ENCODE measurements at regions not wholly inside any gene's neighbourhood (a gene's known extent, or its start where the extent isn't known, plus 50 kb on each side); places are given as distances from the start of the nearest gene placed in this dataset.

GRCh38 chr6:147793871-147794643 lies 285.6 kb downstream of the SAMD5 start:
- Histone ChIP-seq H3K4me1 (ENCODE audit: control insufficient read depth in 2 of 2, insufficient read depth in 2 of 2, low read length in 2 of 2) (no peaks in the 10 kb centered on the region), H3K9ac (ENCODE audit: low read depth in 1 of 2, low read length in 2 of 2) (no peak overlapping the region), H3K4me3 (ENCODE audit: low read length in 2 of 2) (no peak overlapping the region), H3K27ac (ENCODE audit: low read depth in 2 of 2, low read length in 2 of 2) (no peak overlapping the region), H3K9me3 (ENCODE audit: control insufficient read depth in 2 of 2, low read length in 2 of 2) (no peaks in the 10 kb centered on the region), H3K27me3 (ENCODE audit: control insufficient read depth in 2 of 2, insufficient read depth in 2 of 2, low read length in 2 of 2) (no peaks in the 10 kb centered on the region), H3K36me3 (ENCODE audit: control insufficient read depth in 2 of 2, insufficient read depth in 2 of 2, low read length in 2 of 2) (no peaks in the 10 kb centered on the region)

GRCh38 chr6:147802459-147802858 lies 294.0 kb downstream of the SAMD5 start:
- no peaks in the 10 kb centered on the region for H3K27me3 ChIP-seq (ENCODE audit: control insufficient read depth in 2 of 2, insufficient read depth in 2 of 2, low read length in 2 of 2)
- H3K4me1 ChIP-seq (ENCODE audit: control insufficient read depth in 2 of 2, insufficient read depth in 2 of 2, low read length in 2 of 2): peaks cover 0 to 2% of the 10 kb centered on the region in 2 donors
- H3K4me3 ChIP-seq (ENCODE audit: low read length in 2 of 2): no peak overlapping the region
- no peak overlapping the region for H3K27ac ChIP-seq (ENCODE audit: low read depth in 2 of 2, low read length in 2 of 2)
- H3K36me3 ChIP-seq (ENCODE audit: control insufficient read depth in 2 of 2, insufficient read depth in 2 of 2, low read length in 2 of 2): no peaks in the 10 kb centered on the region
- H3K9me3 ChIP-seq (ENCODE audit: control insufficient read depth in 2 of 2, low read length in 2 of 2): peaks cover 0 to 4% of the 10 kb centered on the region in 2 donors
- no peak overlapping the region for H3K9ac ChIP-seq (ENCODE audit: low read depth in 1 of 2, low read length in 2 of 2)

GRCh38 chr6:147805155-147805554 lies 296.7 kb downstream of the SAMD5 start:
- no peak overlapping the region for H3K4me3 ChIP-seq (ENCODE audit: low read length in 2 of 2)
- H3K27me3 ChIP-seq (ENCODE audit: control insufficient read depth in 2 of 2, insufficient read depth in 2 of 2, low read length in 2 of 2): no peaks in the 10 kb centered on the region

GRCh38 chr6:147806697-147807096 lies 298.2 kb downstream of the SAMD5 start:
- no peak overlapping the region for H3K9ac ChIP-seq (ENCODE audit: low read depth in 1 of 2, low read length in 2 of 2)
- H3K4me3 ChIP-seq (ENCODE audit: low read length in 2 of 2): no peak overlapping the region
- H3K27me3 ChIP-seq (ENCODE audit: control insufficient read depth in 2 of 2, insufficient read depth in 2 of 2, low read length in 2 of 2): no peaks in the 10 kb centered on the region
- no peak overlapping the region for H3K27ac ChIP-seq (ENCODE audit: low read depth in 2 of 2, low read length in 2 of 2)
- peaks cover 0 to 4% of the 10 kb centered on the region in 2 donors for H3K9me3 ChIP-seq (ENCODE audit: control insufficient read depth in 2 of 2, low read length in 2 of 2)
- H3K36me3 ChIP-seq (ENCODE audit: control insufficient read depth in 2 of 2, insufficient read depth in 2 of 2, low read length in 2 of 2): no peaks in the 10 kb centered on the region
- peaks cover 0 to 2% of the 10 kb centered on the region in 2 donors for H3K4me1 ChIP-seq (ENCODE audit: control insufficient read depth in 2 of 2, insufficient read depth in 2 of 2, low read length in 2 of 2)

More at GRCh38 chr6:147805155-147805554, 296.7 kb downstream of the SAMD5 start:
- peaks cover 0 to 2% of the 10 kb centered on the region in 2 donors for H3K4me1 ChIP-seq (ENCODE audit: control insufficient read depth in 2 of 2, insufficient read depth in 2 of 2, low read length in 2 of 2)
- H3K36me3 ChIP-seq (ENCODE audit: control insufficient read depth in 2 of 2, insufficient read depth in 2 of 2, low read length in 2 of 2): no peaks in the 10 kb centered on the region
- no peak overlapping the region for H3K9ac ChIP-seq (ENCODE audit: low read depth in 1 of 2, low read length in 2 of 2)
- H3K9me3 ChIP-seq (ENCODE audit: control insufficient read depth in 2 of 2, low read length in 2 of 2): peaks cover 0 to 4% of the 10 kb centered on the region in 2 donors
- H3K27ac ChIP-seq (ENCODE audit: low read depth in 2 of 2, low read length in 2 of 2): no peak overlapping the region

- H3K4me1 ChIP-seq (ENCODE audit: control insufficient read depth in 2 of 2, insufficient read depth in 2 of 2, low read length in 2 of 2): peaks cover 0 to 2% of the 10 kb centered on the region in 2 donors
Measured at GRCh38 chr6:147808640-147809039, 300.1 kb downstream of the SAMD5 start.

GRCh38 chr6:147811913-147812629 lies 303.6 kb downstream of the SAMD5 start:
- no peak overlapping the region for H3K9ac ChIP-seq (ENCODE audit: low read depth in 1 of 2, low read length in 2 of 2)

More at GRCh38 chr6:147808640-147809039, 300.1 kb downstream of the SAMD5 start:
- H3K27me3 ChIP-seq (ENCODE audit: control insufficient read depth in 2 of 2, insufficient read depth in 2 of 2, low read length in 2 of 2): no peaks in the 10 kb centered on the region
- no peak overlapping the region for H3K4me3 ChIP-seq (ENCODE audit: low read length in 2 of 2)
- peaks cover 0 to 4% of the 10 kb centered on the region in 2 donors for H3K9me3 ChIP-seq (ENCODE audit: control insufficient read depth in 2 of 2, low read length in 2 of 2)
- H3K36me3 ChIP-seq (ENCODE audit: control insufficient read depth in 2 of 2, insufficient read depth in 2 of 2, low read length in 2 of 2): no peaks in the 10 kb centered on the region
- no peak overlapping the region for H3K27ac ChIP-seq (ENCODE audit: low read depth in 2 of 2, low read length in 2 of 2)
- H3K9ac ChIP-seq (ENCODE audit: low read depth in 1 of 2, low read length in 2 of 2): no peak overlapping the region

GRCh38 chr6:147817042-147817689 lies 308.7 kb downstream of the SAMD5 start:
- no peak overlapping the region for H3K9ac ChIP-seq (ENCODE audit: low read depth in 1 of 2, low read length in 2 of 2)
- no peaks in the 10 kb centered on the region for H3K9me3 ChIP-seq (ENCODE audit: control insufficient read depth in 2 of 2, low read length in 2 of 2)
- no peak overlapping the region for H3K27ac ChIP-seq (ENCODE audit: low read depth in 2 of 2, low read length in 2 of 2)
- no peaks in the 10 kb centered on the region for H3K27me3 ChIP-seq (ENCODE audit: control insufficient read depth in 2 of 2, insufficient read depth in 2 of 2, low read length in 2 of 2)
- no peaks in the 10 kb centered on the region for H3K36me3 ChIP-seq (ENCODE audit: control insufficient read depth in 2 of 2, insufficient read depth in 2 of 2, low read length in 2 of 2)
- no peaks in the 10 kb centered on the region for H3K4me1 ChIP-seq (ENCODE audit: control insufficient read depth in 2 of 2, insufficient read depth in 2 of 2, low read length in 2 of 2)
- no peak overlapping the region for H3K4me3 ChIP-seq (ENCODE audit: low read length in 2 of 2)

More at GRCh38 chr6:147811913-147812629, 303.6 kb downstream of the SAMD5 start:
- no peak overlapping the region for H3K27ac ChIP-seq (ENCODE audit: low read depth in 2 of 2, low read length in 2 of 2)
- H3K27me3 ChIP-seq (ENCODE audit: control insufficient read depth in 2 of 2, insufficient read depth in 2 of 2, low read length in 2 of 2): no peaks in the 10 kb centered on the region
- no peak overlapping the region for H3K4me3 ChIP-seq (ENCODE audit: low read length in 2 of 2)
- no peaks in the 10 kb centered on the region for H3K4me1 ChIP-seq (ENCODE audit: control insufficient read depth in 2 of 2, insufficient read depth in 2 of 2, low read length in 2 of 2)
- no peaks in the 10 kb centered on the region for H3K36me3 ChIP-seq (ENCODE audit: control insufficient read depth in 2 of 2, insufficient read depth in 2 of 2, low read length in 2 of 2)
- H3K9me3 ChIP-seq (ENCODE audit: control insufficient read depth in 2 of 2, low read length in 2 of 2): no peaks in the 10 kb centered on the region

- no peaks in the 10 kb centered on the region for H3K27me3 ChIP-seq (ENCODE audit: control insufficient read depth in 2 of 2, insufficient read depth in 2 of 2, low read length in 2 of 2)
- no peaks in the 10 kb centered on the region for H3K36me3 ChIP-seq (ENCODE audit: control insufficient read depth in 2 of 2, insufficient read depth in 2 of 2, low read length in 2 of 2)
- no peaks in the 10 kb centered on the region for H3K9me3 ChIP-seq (ENCODE audit: control insufficient read depth in 2 of 2, low read length in 2 of 2)
- no peaks in the 10 kb centered on the region for H3K4me1 ChIP-seq (ENCODE audit: control insufficient read depth in 2 of 2, insufficient read depth in 2 of 2, low read length in 2 of 2)
- no peak overlapping the region for H3K4me3 ChIP-seq (ENCODE audit: low read length in 2 of 2)
- H3K9ac ChIP-seq (ENCODE audit: low read depth in 1 of 2, low read length in 2 of 2): no peak overlapping the region
- H3K27ac ChIP-seq (ENCODE audit: low read depth in 2 of 2, low read length in 2 of 2): no peak overlapping the region
Measured at GRCh38 chr6:147820520-147820919, 312.0 kb downstream of the SAMD5 start.

GRCh38 chr6:147821295-147821897 lies 312.9 kb downstream of the SAMD5 start:
- H3K36me3 ChIP-seq (ENCODE audit: control insufficient read depth in 2 of 2, insufficient read depth in 2 of 2, low read length in 2 of 2): no peaks in the 10 kb centered on the region

More at GRCh38 chr6:147821295-147821897, 312.9 kb downstream of the SAMD5 start:
- Histone ChIP-seq H3K9ac (ENCODE audit: low read depth in 1 of 2, low read length in 2 of 2) (no peak overlapping the region), H3K4me1 (ENCODE audit: control insufficient read depth in 2 of 2, insufficient read depth in 2 of 2, low read length in 2 of 2) (no peaks in the 10 kb centered on the region), H3K27me3 (ENCODE audit: control insufficient read depth in 2 of 2, insufficient read depth in 2 of 2, low read length in 2 of 2) (no peaks in the 10 kb centered on the region), H3K9me3 (ENCODE audit: control insufficient read depth in 2 of 2, low read length in 2 of 2) (no peaks in the 10 kb centered on the region), H3K4me3 (ENCODE audit: low read length in 2 of 2) (no peak overlapping the region), H3K27ac (ENCODE audit: low read depth in 2 of 2, low read length in 2 of 2) (no peak overlapping the region)
